Transverse colon (tissue), 4 donors: ENCODE measurements at regions not wholly inside any gene's neighbourhood (a gene's known extent, or its start where the extent isn't known, plus 50 kb on each side); places are given as distances from the start of the nearest gene placed in this dataset.

Experiments
- CTCF ChIP-seq, 5 experiments: fragments of 200-600 bp in 3 of 5; fragments of 450-650 bp in 2 of 5; sonication (generic) in 3 of 5; IDR thresholded peaks; 1 replicate in 2 of 5; 2 replicates in 3 of 5; pipeline ENCODE4 v1.5.1; 2016 to 2017; ENCODE audit warnings: antibody characterized with exemption in 5 of 5, inconsistent platforms in 3 of 5, mild to moderate bottlenecking in 2 of 5, moderate library complexity in 1 of 5
- EP300 ChIP-seq: sonication (generic); formaldehyde crosslinking; IDR thresholded peaks from one replicate; pipeline ENCODE4 v1.6.1; 2017; ENCODE audit warnings: antibody characterized with exemption, low read depth
- POLR2A ChIP-seq: fragments of 450-650 bp; IDR thresholded peaks from one replicate; pipeline ENCODE4 v1.6.1; 2016; ENCODE audit warnings: antibody characterized with exemption, mild to moderate bottlenecking, moderate library complexity
- POLR2AphosphoS5 ChIP-seq, 3 donors: sonication (generic); formaldehyde crosslinking; IDR thresholded peaks; one replicate each; pipeline ENCODE4 v1.6.1; 2016; ENCODE audit warnings: antibody characterized with exemption in 3 of 3

- TF ChIP-seq CTCF (IDR thresholded peaks at IDR 0.05) (no peak), POLR2A (no peak), EP300 (no peak), POLR2AphosphoS5 (IDR thresholded peaks at IDR 0.05) (no peak)
Observed at GRCh38 chr2:118638453-118638852, 209.0 kb downstream of the EN1 start.
